Fibroblast of villous mesenchyme (primary cell): ENCODE measurements at regions not wholly inside any gene's neighbourhood (a gene's known extent, or its start where the extent isn't known, plus 50 kb on each side); places are given as distances from the start of the nearest gene placed in this dataset.
"Not testable (repeated sequence)": the region's sequence is repeated elsewhere in the genome, so short reads cannot be mapped to it uniquely, and the experiment has no call there.

Source experiments
- DNase-seq: peaks from one replicate; pipeline ENCODE4 v3.0.0-alpha.2; 2010; ENCODE audit warnings: low read depth
- H3K4me3 ChIP-seq: 2 replicates; pipeline ENCODE4 v1.5.1; 2011; ENCODE audit warnings: low read depth, mild to moderate bottlenecking, low read length
- CTCF ChIP-seq: IDR thresholded peaks from 2 replicates; pipeline ENCODE4 v1.5.1; 2012; ENCODE audit warnings: low read depth, mild to moderate bottlenecking, low read length; ENCODE audit not compliant: insufficient read depth

- peak; percentile 69 for DNase-seq
- no peak overlapping the region for H3K4me3 ChIP-seq
- TF ChIP-seq CTCF: no peak
Observed at GRCh38 chr3:144968750-144969350, 997.2 kb downstream of the DIPK2A start.

GRCh38 chr3:144984481-144984880 lies 1012.9 kb downstream of the DIPK2A start:
- not testable (repeated sequence) for H3K4me3 ChIP-seq, DNase-seq

- H3K4me3 ChIP-seq: no peak overlapping the region
- no peak for TF ChIP-seq CTCF
- peak; percentile 90 for DNase-seq
Observed at GRCh38 chr3:144989807-144990206, 1018.2 kb downstream of the DIPK2A start.

- no peak for DNase-seq
- TF ChIP-seq CTCF: no peak
- H3K4me3 ChIP-seq: no peak overlapping the region
Observed at GRCh38 chr3:144995856-144996255, 1024.2 kb downstream of the DIPK2A start.

GRCh38 chr3:145005427-145005826 lies 1033.8 kb downstream of the DIPK2A start:
- no peak for DNase-seq
- TF ChIP-seq CTCF: no peak
- no peak overlapping the region for H3K4me3 ChIP-seq

- H3K4me3 ChIP-seq: no peak overlapping the region
- DNase-seq: peak; percentile 63
- TF ChIP-seq CTCF: no peak
Observed at GRCh38 chr3:145006271-145006670, 1034.6 kb downstream of the DIPK2A start.

GRCh38 chr3:145013931-145014330 lies 1042.3 kb downstream of the DIPK2A start:
- H3K4me3 ChIP-seq: no peak overlapping the region
- TF ChIP-seq CTCF: no peak
- peak; percentile 18 for DNase-seq

GRCh38 chr3:145015253-145015652 lies 1043.6 kb downstream of the DIPK2A start:
- no peak overlapping the region for H3K4me3 ChIP-seq
- no peak for TF ChIP-seq CTCF
- DNase-seq: peak; percentile 80
